Activated CD4-positive, alpha-beta T cell treated with anti-CD3 and anti-CD28 coated beads, Interleukin-2, Interleukin-6, amounts not matched to agents 100 ng/mL and 50 ng/mL, durations not matched to agents 16 hours and 8 hours (primary cell): ENCODE measurements at regions not wholly inside any gene's neighbourhood (a gene's known extent, or its start where the extent isn't known, plus 50 kb on each side); places are given as distances from the start of the nearest gene placed in this dataset.

Source experiments
- DNase-seq: peaks from one replicate; pipeline ENCODE4 v3.0.0-alpha.2; 2020

- DNase-seq: no peak
Measured at GRCh38 chr10:44196008-44196320, 188.9 kb downstream of the CXCL12 start.

GRCh38 chr10:44195112-44196007, 189.5 kb downstream of the CXCL12 start:
- DNase-seq: no peak

- DNase-seq: no peak
Measured at GRCh38 chr10:44194435-44194834, 190.5 kb downstream of the CXCL12 start.

- DNase-seq: no peak
Measured at GRCh38 chr10:44193567-44194220, 191.2 kb downstream of the CXCL12 start.

GRCh38 chr10:44193166-44193565, 191.7 kb downstream of the CXCL12 start:
- no peak for DNase-seq

GRCh38 chr10:44192435-44192834, 192.5 kb downstream of the CXCL12 start:
- DNase-seq: no peak

GRCh38 chr10:44190541-44190940, 194.4 kb downstream of the CXCL12 start:
- no peak for DNase-seq

- no peak for DNase-seq
Measured at GRCh38 chr10:44186821-44187220, 198.1 kb downstream of the CXCL12 start.

- DNase-seq: no peak
Measured at GRCh38 chr10:44186150-44186549, 198.7 kb downstream of the CXCL12 start.

GRCh38 chr10:44185315-44185666, 199.6 kb downstream of the CXCL12 start:
- no peak for DNase-seq

- no peak for DNase-seq
Measured at GRCh38 chr10:44184633-44185314, 200.1 kb downstream of the CXCL12 start.

- no peak for DNase-seq
Measured at GRCh38 chr10:44183667-44184632, 200.9 kb downstream of the CXCL12 start.

- no peak for DNase-seq
Measured at GRCh38 chr10:44182909-44183308, 202.0 kb downstream of the CXCL12 start.

- no peak for DNase-seq
Measured at GRCh38 chr10:44180321-44181168, 204.4 kb downstream of the CXCL12 start.

- no peak for DNase-seq
Measured at GRCh38 chr10:44178856-44179255, 206.0 kb downstream of the CXCL12 start.

- no peak for DNase-seq
Measured at GRCh38 chr10:44178281-44178680, 206.6 kb downstream of the CXCL12 start.

GRCh38 chr10:44177610-44178009, 207.3 kb downstream of the CXCL12 start:
- no peak for DNase-seq

- DNase-seq: no peak
Measured at GRCh38 chr10:44176311-44176710, 208.6 kb downstream of the CXCL12 start.

GRCh38 chr10:44173608-44173894, 211.3 kb downstream of the CXCL12 start:
- DNase-seq: no peak

GRCh38 chr10:44172883-44173607, 211.9 kb downstream of the CXCL12 start:
- DNase-seq: no peak

GRCh38 chr10:44171765-44172164, 213.1 kb downstream of the CXCL12 start:
- no peak for DNase-seq
